C4-2B (cell line): ENCODE measurements at regions not wholly inside any gene's neighbourhood (a gene's known extent, or its start where the extent isn't known, plus 50 kb on each side); places are given as distances from the start of the nearest gene placed in this dataset.

Experiments
- CTCF ChIP-seq: fragments of 450-650 bp; conservative IDR thresholded peaks from 2 replicates; pipeline ENCODE4 v1.5.1; 2017; ENCODE audit warnings: mild to moderate bottlenecking
- ZFX ChIP-seq: fragments of 450-650 bp; IDR thresholded peaks from 2 replicates; pipeline ENCODE4 v1.6.1; 2017

- TF ChIP-seq CTCF (no peak), ZFX (no peak)
Observed at GRCh38 chr10:90440870-90441269, 417.0 kb downstream of the HTR7 start.
